OCI-LY7 (cell line): ENCODE measurements at regions not wholly inside any gene's neighbourhood (a gene's known extent, or its start where the extent isn't known, plus 50 kb on each side); places are given as distances from the start of the nearest gene placed in this dataset.

Experiments
- CTCF ChIP-seq: fragments of 200-600 bp; sonication (generic); conservative IDR thresholded peaks from 2 replicates; pipeline ENCODE4 v1.5.1; 2014; ENCODE audit warnings: mild to moderate bottlenecking, antibody characterized with exemption, low read length, moderate library complexity, mixed read lengths
- EZH2phosphoT487 ChIP-seq: fragments of 200-600 bp; sonication (generic); IDR thresholded peaks from 2 replicates; pipeline ENCODE4 v1.6.1; 2018; ENCODE audit warnings: low read depth, borderline replicate concordance, mild to moderate bottlenecking, mixed run types, antibody characterized with exemption, low read length, moderate library complexity, mixed read lengths

GRCh38 chr14:22084393-22085281 lies 411.0 kb upstream of the OR4E1 start:
- TF ChIP-seq CTCF: peak; percentile 87
- no peak for TF ChIP-seq EZH2phosphoT487
